HCT116 (cell line): ENCODE measurements at regions not wholly inside any gene's neighbourhood (a gene's known extent, or its start where the extent isn't known, plus 50 kb on each side); places are given as distances from the start of the nearest gene placed in this dataset.

Experiments
- ATAC-seq: fragments of 200-7000 bp; cut with Tn5 transposase; 2 replicates; pipeline ENCODE4 v1.9.1; 2020; ENCODE audit warnings: mild to moderate bottlenecking, moderate library complexity
- BruUV-seq: library from RNA; stranded (reverse); fragments of 400-500 nt; replicated peaks from 2 replicates; lab custom pipeline; 2021; lab: Mats Ljungman, UMichigan
- CTCF ChIA-PET: fragments of 300-600 bp; sonication (Branson Sonifier 250); formaldehyde crosslinking; loops from one replicate; lab custom pipeline; 2021; ENCODE audit warnings: antibody characterized with exemption; lab: Charles Lee
- POLR2A ChIA-PET: fragments of 300-600, 350-600 bp; sonication (Branson Sonifier 250); formaldehyde crosslinking; loops from one replicate; lab custom pipeline; 2021; ENCODE audit warnings: antibody characterized with exemption; lab: Charles Lee
- RAD21 ChIA-PET, 2 experiments: fragments of 300-600 bp; sonication (Branson Sonifier 250); formaldehyde crosslinking; loops; one replicate each; lab custom pipeline; 2023; ENCODE audit warnings: low total read pairs in 2 of 2; ENCODE audit not compliant: uncharacterized antibody in 2 of 2, unreplicated experiment in 2 of 2, low non-redundant PET in 1 of 2; lab: Charles Lee
- DNase-seq: peaks from one replicate; pipeline ENCODE4 v3.0.0-alpha.2; 2010; ENCODE audit warnings: low read depth, low spot score
- H2AFZ ChIP-seq: fragments of 200-600 bp; shearing (Covaris generic), sonication (generic); 2 replicates; pipeline ENCODE4 v1.6.1; 2017; ENCODE audit warnings: low read depth, mixed run types, mixed read lengths, antibody characterized with exemption, low read length; ENCODE audit not compliant: poor library complexity, severe bottlenecking
- H3K27ac ChIP-seq: 2 replicates; pipeline ENCODE4 v1.5.1; 2012; ENCODE audit warnings: low read depth, low read length
- H3K27me3 ChIP-seq: fragments of 200-600 bp; sonication (generic); 2 replicates; pipeline ENCODE4 v1.6.1; 2016; ENCODE audit warnings: mixed run types, low read length, mixed read lengths; ENCODE audit not compliant: insufficient read depth
- H3K36me3 ChIP-seq, 2 experiments: fragments of 200-500 bp in 1 of 2; fragments of 200-600 bp in 1 of 2; sonication (Bioruptor generic) in 1 of 2; sonication (generic) in 1 of 2; 2 replicates each; pipeline versions ENCODE4 v1.5.1 to v1.6.1; 2014 to 2016; ENCODE audit warnings: low read length in 2 of 2, inconsistent platforms in 1 of 2, mixed read lengths in 1 of 2, mixed run types in 1 of 2; ENCODE audit not compliant: insufficient read depth in 2 of 2, control insufficient read depth in 1 of 2
- H3K4me1 ChIP-seq, 2 experiments: fragments of 200-600 bp in 1 of 2; sonication (generic) in 1 of 2; 2 replicates each; pipeline versions ENCODE4 v1.5.1 to v1.6.1; 2012 to 2017; ENCODE audit warnings: low read length in 2 of 2, inconsistent platforms in 1 of 2, mild to moderate bottlenecking in 1 of 2, mixed read lengths in 1 of 2, mixed run types in 1 of 2, moderate library complexity in 1 of 2; ENCODE audit not compliant: insufficient read depth in 2 of 2, control insufficient read depth in 1 of 2
- H3K4me2 ChIP-seq: fragments of 200-600 bp; sonication (generic); 2 replicates; pipeline ENCODE4 v1.6.1; 2017; ENCODE audit warnings: mixed run types, low read length, mixed read lengths
- H3K4me3 ChIP-seq, 2 experiments: fragments of 200-600 bp in 1 of 2; sonication (generic) in 1 of 2; replicated peaks in 1 of 2; 2 replicates each; pipeline ENCODE4 v1.5.1; 2011 to 2016; ENCODE audit warnings: low read length in 2 of 2, control low read depth in 1 of 2, low read depth in 1 of 2, mild to moderate bottlenecking in 1 of 2, mixed read lengths in 1 of 2, mixed run types in 1 of 2
- H3K79me2 ChIP-seq: fragments of 200-600 bp; sonication (generic); 2 replicates; pipeline ENCODE4 v1.6.1; 2017; ENCODE audit warnings: mild to moderate bottlenecking, mixed run types, low read length, moderate library complexity, mixed read lengths; ENCODE audit not compliant: insufficient read depth
- H3K9ac ChIP-seq: fragments of 200-600 bp; sonication (generic); 2 replicates; pipeline ENCODE4 v1.6.1; 2016; ENCODE audit warnings: low read length, mixed read lengths
- H3K9me2 ChIP-seq: fragments of 200-600 bp; sonication (generic), shearing (Covaris generic); 2 replicates; pipeline ENCODE4 v1.6.1; 2017; ENCODE audit warnings: mixed run types, mild to moderate bottlenecking, moderate library complexity; ENCODE audit not compliant: insufficient read depth
- H3K9me3 ChIP-seq, 2 experiments: fragments of 200-500 bp in 1 of 2; fragments of 200-600 bp in 1 of 2; sonication (Bioruptor generic) in 1 of 2; sonication (generic) in 1 of 2; 2 replicates each; pipeline ENCODE4 v1.6.1; 2014 to 2017; ENCODE audit warnings: low read length in 2 of 2, mixed read lengths in 2 of 2, inconsistent platforms in 1 of 2, low read depth in 1 of 2, mild to moderate bottlenecking in 1 of 2, mixed run types in 1 of 2, moderate library complexity in 1 of 2; ENCODE audit not compliant: control insufficient read depth in 1 of 2, insufficient read depth in 1 of 2
- H4K20me1 ChIP-seq: fragments of 200-600 bp; sonication (generic), shearing (Covaris generic); 2 replicates; pipeline ENCODE4 v1.6.1; 2017; ENCODE audit warnings: mixed run types, mild to moderate bottlenecking, moderate library complexity; ENCODE audit not compliant: insufficient read depth
- CBX3 ChIP-seq: IDR thresholded peaks from 2 replicates; pipeline ENCODE4 v1.6.1; 2012; ENCODE audit warnings: low read depth
- CEBPB ChIP-seq: IDR thresholded peaks from 2 replicates; pipeline ENCODE4 v1.6.1; 2012; ENCODE audit warnings: low read depth
- CTCF ChIP-seq, 3 experiments: fragments of 200-600 bp in 1 of 3; sonication (generic) in 1 of 3; IDR thresholded peaks in 2 of 3; conservative IDR thresholded peaks in 1 of 3; 2 replicates each; pipeline ENCODE4 v1.5.1; 2012 to 2017; ENCODE audit warnings: low read depth in 2 of 3, low read length in 2 of 3, antibody characterized with exemption in 1 of 3, borderline replicate concordance in 1 of 3, control low read depth in 1 of 3, mild to moderate bottlenecking in 1 of 3, mixed read lengths in 1 of 3, mixed run types in 1 of 3, moderate library complexity in 1 of 3; ENCODE audit not compliant: insufficient read depth in 1 of 3
- EGR1 ChIP-seq: IDR thresholded peaks from 2 replicates; pipeline ENCODE4 v1.6.1; 2012; ENCODE audit warnings: low read depth
- ELF1 ChIP-seq: IDR thresholded peaks from 2 replicates; pipeline ENCODE4 v1.6.1; 2012; ENCODE audit warnings: low read depth, borderline replicate concordance
- EZH2 ChIP-seq: fragments of 200-600 bp; sonication (generic); IDR thresholded peaks from 2 replicates; pipeline ENCODE4 v1.6.1; 2017; ENCODE audit warnings: antibody characterized with exemption, mixed run types
- EZH2phosphoT487 ChIP-seq: fragments of 200-600 bp; IDR thresholded peaks from 2 replicates; pipeline ENCODE4 v1.6.1; 2018; ENCODE audit warnings: antibody characterized with exemption, borderline replicate concordance
- FOSL1 ChIP-seq: IDR thresholded peaks from 2 replicates; pipeline ENCODE4 v1.6.1; 2012; ENCODE audit warnings: low read depth
- POLR2A ChIP-seq: IDR thresholded peaks from 2 replicates; pipeline ENCODE4 v1.7.0; 2011; ENCODE audit warnings: borderline replicate concordance; ENCODE audit not compliant: insufficient read depth, insufficient read length; ENCODE audit errors: extremely low read depth
- POLR2AphosphoS5 ChIP-seq: IDR thresholded peaks from 2 replicates; pipeline ENCODE4 v1.6.1; 2011; ENCODE audit warnings: mild to moderate bottlenecking, low read depth, low read length, moderate library complexity
- RAD21 ChIP-seq: IDR thresholded peaks from 2 replicates; pipeline ENCODE4 v1.6.1; 2012; ENCODE audit warnings: low read depth, mild to moderate bottlenecking
- REST ChIP-seq: IDR thresholded peaks from 2 replicates; pipeline ENCODE4 v1.6.1; 2012; ENCODE audit warnings: low read depth
- SIN3A ChIP-seq: IDR thresholded peaks from 2 replicates; pipeline ENCODE4 v1.6.1; 2012; ENCODE audit warnings: low read depth
- SP1 ChIP-seq: IDR thresholded peaks from 2 replicates; pipeline ENCODE4 v1.6.1; 2012; ENCODE audit warnings: low read depth
- SRF ChIP-seq: IDR thresholded peaks from 2 replicates; pipeline ENCODE4 v1.6.1; 2012; ENCODE audit warnings: low read depth
- TCF7L2 ChIP-seq: IDR thresholded peaks from 2 replicates; pipeline ENCODE4 v1.7.0; 2011; ENCODE audit warnings: borderline replicate concordance, inconsistent platforms; ENCODE audit not compliant: insufficient read depth, insufficient read length; ENCODE audit errors: extremely low read depth
- YY1 ChIP-seq: IDR thresholded peaks from 2 replicates; pipeline ENCODE4 v1.6.1; 2011; ENCODE audit warnings: low read length, low read depth, moderate library complexity, mild to moderate bottlenecking; ENCODE audit not compliant: insufficient replicate concordance; ENCODE audit errors: extremely low read depth
- ZBTB33 ChIP-seq: IDR thresholded peaks from 2 replicates; pipeline ENCODE4 v1.6.1; 2011; ENCODE audit warnings: mild to moderate bottlenecking, low read length, moderate library complexity; ENCODE audit not compliant: insufficient replicate concordance; ENCODE audit errors: extremely low read depth
- intact Hi-C: fragments of 100-400 bp; cut with micrococcal nuclease; formaldehyde crosslinking; loops from 2 replicates; pipeline ENCODE4 v1.10.0; 2022
- TF ChIP-seq, protein P1 (sequence below): IDR thresholded peaks from 2 replicates; pipeline ENCODE4 v1.6.1; 2012
- TF ChIP-seq, protein P2 (sequence below): IDR thresholded peaks from 2 replicates; pipeline ENCODE4 v1.6.1; 2012

- no peak overlapping the region for H3K4me2 ChIP-seq
- ChIA-PET POLR2A (interaction anchor here (1.4 kb wide), 1 partner anchor 20 kb away, joined by 6 read pairs; no protein-coding TSS in a partner anchor), CTCF (no interaction called here), RAD21 (no interaction called here)
- no peaks in the 10 kb centered on the region for H3K9me3 ChIP-seq
- TF ChIP-seq, protein P1, sequence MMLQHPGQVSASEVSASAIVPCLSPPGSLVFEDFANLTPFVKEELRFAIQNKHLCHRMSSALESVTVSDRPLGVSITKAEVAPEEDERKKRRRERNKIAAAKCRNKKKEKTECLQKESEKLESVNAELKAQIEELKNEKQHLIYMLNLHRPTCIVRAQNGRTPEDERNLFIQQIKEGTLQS: no peak
- no peak for TF ChIP-seq EGR1
- TF ChIP-seq CBX3: no peak
- TF ChIP-seq CTCF (IDR thresholded peaks at IDR 0.05 in 2 of 3, conservative IDR thresholded peaks at IDR 0.05 in 1 of 3; ENCODE audit: borderline replicate concordance in 1 of 3, insufficient read depth in 1 of 3, low read depth in 2 of 3, low read length in 2 of 3): no peak
- TF ChIP-seq YY1: no peak
- TF ChIP-seq EZH2: no peak
- TF ChIP-seq, protein P2, sequence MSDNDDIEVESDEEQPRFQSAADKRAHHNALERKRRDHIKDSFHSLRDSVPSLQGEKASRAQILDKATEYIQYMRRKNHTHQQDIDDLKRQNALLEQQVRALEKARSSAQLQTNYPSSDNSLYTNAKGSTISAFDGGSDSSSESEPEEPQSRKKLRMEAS: no peak
- no peak for TF ChIP-seq FOSL1
- no peak for TF ChIP-seq TCF7L2
- no peak for TF ChIP-seq REST
- TF ChIP-seq ELF1: no peak
- TF ChIP-seq POLR2AphosphoS5: no peak
- TF ChIP-seq SIN3A: no peak
- no peak for TF ChIP-seq RAD21
- TF ChIP-seq EZH2phosphoT487: no peak
- no peak for TF ChIP-seq SP1
- no peak for TF ChIP-seq POLR2A
- TF ChIP-seq SRF: no peak
- no peak for TF ChIP-seq CEBPB
- TF ChIP-seq ZBTB33: no peak
- DNase-seq (no peak), ATAC-seq (no peak)
- no peak overlapping the region for H2AFZ ChIP-seq
- intact Hi-C loops: no loop called here
- H3K27me3 ChIP-seq: no peaks in the 10 kb centered on the region
- H3K27ac ChIP-seq: no peak overlapping the region
- no peak overlapping the region for H3K9ac ChIP-seq
- no peaks in the 10 kb centered on the region for H4K20me1 ChIP-seq
- H3K36me3 ChIP-seq: no peaks in the 10 kb centered on the region
- no peak overlapping the region for H3K4me3 ChIP-seq
- no TSS peak for BruUV-seq
- no peaks in the 10 kb centered on the region for H3K79me2 ChIP-seq
- H3K4me1 ChIP-seq: peaks cover 0 to 6% of the 10 kb centered on the region in 2 experiments; a peak in 1 of 4 replicates
- H3K9me2 ChIP-seq: no peaks in the 10 kb centered on the region
These were observed 78.8 kb upstream of the BZW1 start for GRCh38 chr2:200732866-200733265.
